Endothelial cell of umbilical vein (primary cell): ENCODE measurements at regions not wholly inside any gene's neighbourhood (a gene's known extent, or its start where the extent isn't known, plus 50 kb on each side); places are given as distances from the start of the nearest gene placed in this dataset.

Source experiments
- BruUV-seq: library from RNA; stranded (reverse); fragments of 400-500 nt; replicated peaks from 2 replicates; lab custom pipeline; 2021; lab: Mats Ljungman, UMichigan
- CTCF ChIA-PET: fragments of 300-600, 350-600 bp; sonication (Branson Sonifier 250); formaldehyde crosslinking; loops from one replicate; lab custom pipeline; 2021; ENCODE audit warnings: antibody characterized with exemption, inconsistent platforms; lab: Charles Lee
- POLR2A ChIA-PET: fragments of 300-600, 350-600 bp; sonication (Branson Sonifier 250); formaldehyde crosslinking; loops from one replicate; lab custom pipeline; 2021; ENCODE audit warnings: antibody characterized with exemption, inconsistent platforms; lab: Charles Lee
- DNase-seq: peaks from one replicate; pipeline ENCODE4 v3.0.0-alpha.2; 2011; ENCODE audit warnings: low read depth, low spot score
- FAIRE-seq: peaks from 2 replicates; lab custom pipeline; 2011; peaks lifted over from hg19 to GRCh38; lab: Jason Lieb, UNC
- H2AFZ ChIP-seq: 2 replicates; pipeline ENCODE4 v1.6.0; 2012; ENCODE audit warnings: low read depth, low read length, control low read depth, inconsistent platforms
- H3K27ac ChIP-seq: 2 replicates; pipeline ENCODE4 v1.5.1; 2011; ENCODE audit warnings: low read depth, mild to moderate bottlenecking, control low read depth, low read length, moderate library complexity; ENCODE audit not compliant: insufficient read depth
- H3K27me3 ChIP-seq, 2 experiments: 2 replicates each; pipeline versions ENCODE4 v1.6.0 to v1.6.1; 2011; ENCODE audit warnings: low read length in 2 of 2, mixed read lengths in 1 of 2; ENCODE audit not compliant: control insufficient read depth in 2 of 2, insufficient read depth in 2 of 2
- H3K36me3 ChIP-seq, 2 experiments: 2 replicates in 1 of 2; 3 replicates in 1 of 2; pipeline ENCODE4 v1.5.1; 2011; ENCODE audit warnings: low read length in 2 of 2, mild to moderate bottlenecking in 1 of 2, moderate library complexity in 1 of 2; ENCODE audit not compliant: control insufficient read depth in 2 of 2, insufficient read depth in 2 of 2; ENCODE audit errors: extremely low read depth in 1 of 2
- H3K4me1 ChIP-seq: 3 replicates; pipeline ENCODE4 v1.5.1; 2011; ENCODE audit warnings: mild to moderate bottlenecking, low read length; ENCODE audit not compliant: control insufficient read depth, insufficient read depth; ENCODE audit errors: extremely low read depth
- H3K4me2 ChIP-seq: 2 replicates; pipeline ENCODE4 v1.6.1; 2011; ENCODE audit warnings: low read length, control low read depth, mixed read lengths; ENCODE audit not compliant: insufficient read depth
- H3K4me3 ChIP-seq, 3 experiments: fragments of 200-600 bp in 1 of 3; sonication (generic), shearing (Covaris generic) in 1 of 3; replicated peaks in 1 of 3; 2 replicates each; pipeline ENCODE4 v1.5.1; 2011 to 2016; ENCODE audit warnings: control low read depth in 3 of 3, low read length in 3 of 3, mild to moderate bottlenecking in 2 of 3, inconsistent platforms in 1 of 3, low read depth in 1 of 3, moderate library complexity in 1 of 3; ENCODE audit not compliant: insufficient read depth in 1 of 3
- H3K79me2 ChIP-seq: 2 replicates; pipeline ENCODE4 v1.6.0; 2012; ENCODE audit warnings: low read length, inconsistent platforms; ENCODE audit not compliant: control insufficient read depth, insufficient read depth
- H3K9ac ChIP-seq: replicated peaks from 2 replicates; pipeline ENCODE3; 2011; ENCODE audit warnings: low read length, control low read depth; ENCODE audit not compliant: insufficient read depth; ENCODE audit errors: extremely low read depth
- H3K9me1 ChIP-seq: replicated peaks from 3 replicates; pipeline ENCODE4 v1.6.0; 2011; ENCODE audit warnings: mild to moderate bottlenecking, low read length; ENCODE audit not compliant: control insufficient read depth, insufficient read depth; ENCODE audit errors: extremely low read depth
- H3K9me3 ChIP-seq: replicated peaks from 2 replicates; pipeline ENCODE4 v1.5.1; 2012; ENCODE audit warnings: low read length, inconsistent platforms; ENCODE audit not compliant: control insufficient read depth, insufficient read depth
- H4K20me1 ChIP-seq: replicated peaks from 2 replicates; pipeline ENCODE3; 2011; ENCODE audit warnings: mild to moderate bottlenecking, low read length; ENCODE audit not compliant: control insufficient read depth, insufficient read depth; ENCODE audit errors: extremely low read depth
- EZH2 ChIP-seq: IDR thresholded peaks from 2 replicates; pipeline ENCODE4 v1.6.1; 2012; ENCODE audit warnings: borderline replicate concordance, low read depth, mild to moderate bottlenecking, moderate library complexity, low read length, inconsistent platforms; ENCODE audit not compliant: severe bottlenecking
- FOS ChIP-seq: IDR thresholded peaks from 2 replicates; pipeline ENCODE4 v1.6.1; 2011; ENCODE audit warnings: mild to moderate bottlenecking, low read length, moderate library complexity, borderline replicate concordance; ENCODE audit not compliant: insufficient read depth
- GATA2 ChIP-seq: IDR thresholded peaks from 2 replicates; pipeline ENCODE4 v1.7.0; 2011; ENCODE audit warnings: low read depth, mild to moderate bottlenecking, moderate library complexity, mixed read lengths, low read length; ENCODE audit not compliant: insufficient read length, insufficient read depth
- JUN ChIP-seq: IDR thresholded peaks from 2 replicates; pipeline ENCODE4 v1.6.1; 2011; ENCODE audit warnings: borderline replicate concordance, low read depth; ENCODE audit not compliant: insufficient read length, insufficient read depth
- MAX ChIP-seq: IDR thresholded peaks from 2 replicates; pipeline ENCODE4 v1.6.1; 2011; ENCODE audit not compliant: insufficient read depth, insufficient read length
- MYC ChIP-seq: IDR thresholded peaks from one replicate; pipeline ENCODE4 v1.6.1; 2011; ENCODE audit warnings: mild to moderate bottlenecking, low read depth, low read length
- POLR2A ChIP-seq: IDR thresholded peaks from 2 replicates; pipeline ENCODE4 v1.6.1; 2012; ENCODE audit warnings: low read depth, mild to moderate bottlenecking, control low read depth, low read length
- POLR2AphosphoS5 ChIP-seq: IDR thresholded peaks from 2 replicates; pipeline ENCODE4 v1.6.1; 2012; ENCODE audit warnings: low read depth, mild to moderate bottlenecking, control low read depth, low read length, moderate library complexity; ENCODE audit not compliant: insufficient read depth
- dilution Hi-C: fragments of 300-500 bp; cut with MboI; formaldehyde crosslinking; loops from one replicate; pipeline ENCODE4 v1.15.0; 2019; ENCODE audit warnings: low sequenced_read_pairs; ENCODE audit not compliant: extremely low pct_ligation_motif_present
- intact Hi-C: fragments of 100-400 bp; cut with micrococcal nuclease; formaldehyde crosslinking; loops from one replicate; pipeline ENCODE4 v1.10.0; 2022
- TF ChIP-seq, protein P1 (sequence below), 2 donors: IDR thresholded peaks; 1 replicate in 1 of 2; 2 replicates in 1 of 2; pipeline ENCODE4 v1.5.1; 2011; ENCODE audit warnings: low read length in 2 of 2, mild to moderate bottlenecking in 2 of 2, moderate library complexity in 2 of 2, control low read depth in 1 of 2, inconsistent platforms in 1 of 2, low read depth in 1 of 2; ENCODE audit not compliant: insufficient read depth in 1 of 2; ENCODE audit errors: extremely low read depth in 1 of 2

GRCh38 chr7:153084278-153084677 is 324.7 kb downstream of the ACTR3B start:
- Histone ChIP-seq H3K9ac (no peak overlapping the region), H3K4me1 (no peaks in the 10 kb centered on the region), H3K36me3 (no peaks in the 10 kb centered on the region), H2AFZ (no peak overlapping the region), H3K79me2 (no peaks in the 10 kb centered on the region), H3K4me2 (no peak overlapping the region), H3K4me3 (no peak overlapping the region), H3K9me1 (no peaks in the 10 kb centered on the region), H3K9me3 (peaks cover 2% of the 10 kb centered on the region), H4K20me1 (no peaks in the 10 kb centered on the region), H3K27ac (no peak overlapping the region), H3K27me3 (no peaks in the 10 kb centered on the region)
- dilution Hi-C loops = no loop called here
- BruUV-seq = no TSS peak
- TF ChIP-seq FOS = no peak
- no peak for TF ChIP-seq JUN
- no peak for TF ChIP-seq GATA2
- no peak for TF ChIP-seq MYC
- TF ChIP-seq MAX = no peak
- no peak for TF ChIP-seq POLR2A
- no peak for TF ChIP-seq EZH2
- TF ChIP-seq POLR2AphosphoS5 = no peak
- TF ChIP-seq, protein P1, sequence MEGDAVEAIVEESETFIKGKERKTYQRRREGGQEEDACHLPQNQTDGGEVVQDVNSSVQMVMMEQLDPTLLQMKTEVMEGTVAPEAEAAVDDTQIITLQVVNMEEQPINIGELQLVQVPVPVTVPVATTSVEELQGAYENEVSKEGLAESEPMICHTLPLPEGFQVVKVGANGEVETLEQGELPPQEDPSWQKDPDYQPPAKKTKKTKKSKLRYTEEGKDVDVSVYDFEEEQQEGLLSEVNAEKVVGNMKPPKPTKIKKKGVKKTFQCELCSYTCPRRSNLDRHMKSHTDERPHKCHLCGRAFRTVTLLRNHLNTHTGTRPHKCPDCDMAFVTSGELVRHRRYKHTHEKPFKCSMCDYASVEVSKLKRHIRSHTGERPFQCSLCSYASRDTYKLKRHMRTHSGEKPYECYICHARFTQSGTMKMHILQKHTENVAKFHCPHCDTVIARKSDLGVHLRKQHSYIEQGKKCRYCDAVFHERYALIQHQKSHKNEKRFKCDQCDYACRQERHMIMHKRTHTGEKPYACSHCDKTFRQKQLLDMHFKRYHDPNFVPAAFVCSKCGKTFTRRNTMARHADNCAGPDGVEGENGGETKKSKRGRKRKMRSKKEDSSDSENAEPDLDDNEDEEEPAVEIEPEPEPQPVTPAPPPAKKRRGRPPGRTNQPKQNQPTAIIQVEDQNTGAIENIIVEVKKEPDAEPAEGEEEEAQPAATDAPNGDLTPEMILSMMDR (IDR thresholded peaks at IDR 0.05; ENCODE audit: extremely low read depth in 1 of 2, insufficient read depth in 1 of 2, low read depth in 1 of 2, low read length in 2 of 2) = no peak
- no peak for DNase-seq
- no peak for FAIRE-seq
- ChIA-PET POLR2A (no interaction called here), CTCF (no interaction called here)
- intact Hi-C loops = no loop called here
